NCI-H226 (cell line): ENCODE measurements at regions not wholly inside any gene's neighbourhood (a gene's known extent, or its start where the extent isn't known, plus 50 kb on each side); places are given as distances from the start of the nearest gene placed in this dataset.
A peak's percentile ranks its signal among the peaks of the same experiment; 100 is the strongest.

ENCODE experiments used
- DNase-seq: peaks from one replicate; pipeline ENCODE4 v3.0.0-alpha.2; 2015

GRCh38 chr15:69628256-69629093, 175.9 kb downstream of the RPLP1 start:
- no peak for DNase-seq

DNA sequence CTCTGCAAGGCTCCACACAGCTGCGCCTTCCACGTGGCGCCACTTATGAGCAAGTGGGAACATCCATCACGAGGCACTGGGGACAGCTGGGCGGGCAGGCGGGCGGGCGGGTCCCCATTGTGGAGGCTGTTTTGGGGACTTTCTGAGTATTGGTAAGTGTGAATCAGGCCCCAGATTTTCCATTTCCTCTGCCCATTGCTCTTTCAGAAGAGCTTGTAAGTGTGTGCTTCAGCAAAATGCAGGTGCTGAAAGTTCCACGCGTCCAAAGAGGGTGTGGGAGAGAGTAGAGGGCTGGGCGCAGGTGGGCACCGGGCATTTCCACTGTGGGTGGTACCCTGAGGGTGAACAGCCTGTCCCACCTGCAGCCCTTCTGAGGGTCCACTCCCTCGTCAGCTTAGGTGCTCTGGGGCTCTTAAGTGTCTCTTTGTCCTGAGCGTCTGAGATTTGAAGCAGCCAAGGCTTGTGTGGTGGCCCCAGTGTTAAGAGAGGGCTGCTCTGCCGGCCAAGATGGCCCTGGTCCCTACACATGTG, 177.1 kb downstream of the RPLP1 start:
- no peak for DNase-seq

GRCh38 chr15:69631005-69631404, 178.4 kb downstream of the RPLP1 start:
- no peak for DNase-seq

- DNase-seq, result no peak
Measured at GRCh38 chr15:69631978-69632377, 179.4 kb downstream of the RPLP1 start.

DNA sequence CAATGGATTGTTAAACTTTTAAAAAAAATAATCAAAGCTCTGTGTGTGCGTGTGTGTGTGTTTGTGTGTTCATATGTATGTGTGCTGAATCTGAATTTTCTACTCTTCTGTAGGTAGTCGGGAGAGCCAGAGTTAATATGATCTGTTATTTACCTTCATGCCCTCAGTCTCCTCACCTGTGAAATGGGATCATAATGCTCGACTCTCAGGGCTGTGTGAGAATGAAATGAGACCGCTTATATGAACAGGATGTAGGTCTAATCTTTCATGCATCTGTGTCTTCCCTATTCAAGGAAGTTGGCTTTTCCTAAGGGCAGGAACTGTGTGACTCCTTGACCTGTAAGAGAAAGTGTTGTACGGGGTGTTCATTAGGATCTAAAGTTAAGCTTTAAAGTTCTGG, 182.2 kb downstream of the RPLP1 start:
- no peak for DNase-seq

GRCh38 chr15:69636169-69636915, 183.7 kb downstream of the RPLP1 start:
- DNase-seq, result no peak

DNA sequence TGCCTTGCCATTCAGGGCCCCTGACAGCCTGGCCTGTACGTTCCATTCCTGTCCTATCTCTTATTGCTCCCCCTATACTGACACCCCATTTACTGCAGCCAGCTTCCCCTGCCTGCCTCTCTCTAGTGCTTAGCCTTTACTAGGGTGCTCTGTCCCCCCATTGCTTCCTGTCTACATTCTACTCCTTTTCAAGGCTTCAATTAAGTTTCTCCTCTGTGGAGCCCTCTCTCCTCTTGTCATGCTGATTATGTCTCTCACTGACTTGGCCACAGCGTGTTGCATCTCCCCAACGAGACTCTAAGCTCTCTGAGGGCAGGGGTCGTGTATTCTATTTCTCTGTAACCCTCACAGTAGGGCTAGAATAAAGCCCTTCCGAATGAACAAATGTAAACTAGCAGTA, 185.2 kb downstream of the RPLP1 start:
- DNase-seq, result no peak

GRCh38 chr15:69643476-69643875, 190.9 kb downstream of the RPLP1 start:
- DNase-seq, result no peak

GRCh38 chr15:69643971-69644370, 191.4 kb downstream of the RPLP1 start:
- no peak for DNase-seq

DNA sequence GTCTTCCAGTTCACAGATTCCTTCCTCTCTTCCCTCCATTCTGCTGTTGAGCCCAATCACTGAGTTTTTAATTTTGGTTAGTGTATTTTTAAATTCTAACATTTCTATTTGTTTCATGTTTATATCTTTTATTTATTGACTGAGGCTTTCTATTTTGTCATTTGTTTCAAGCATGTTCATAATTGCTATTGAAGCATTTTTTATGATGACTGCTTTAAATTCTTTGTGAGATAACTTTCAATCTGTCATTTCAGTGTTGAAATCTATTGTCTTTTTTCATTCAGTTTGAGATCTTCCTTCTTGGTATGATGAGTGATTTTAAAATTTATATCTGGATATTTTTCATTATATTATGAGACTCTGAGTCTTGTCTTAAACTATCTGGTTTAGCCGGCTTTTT, 192.3 kb downstream of the RPLP1 start:
- no peak for DNase-seq

GRCh38 chr15:69647142-69647513, 194.5 kb downstream of the RPLP1 start:
- DNase-seq, result no peak

DNA sequence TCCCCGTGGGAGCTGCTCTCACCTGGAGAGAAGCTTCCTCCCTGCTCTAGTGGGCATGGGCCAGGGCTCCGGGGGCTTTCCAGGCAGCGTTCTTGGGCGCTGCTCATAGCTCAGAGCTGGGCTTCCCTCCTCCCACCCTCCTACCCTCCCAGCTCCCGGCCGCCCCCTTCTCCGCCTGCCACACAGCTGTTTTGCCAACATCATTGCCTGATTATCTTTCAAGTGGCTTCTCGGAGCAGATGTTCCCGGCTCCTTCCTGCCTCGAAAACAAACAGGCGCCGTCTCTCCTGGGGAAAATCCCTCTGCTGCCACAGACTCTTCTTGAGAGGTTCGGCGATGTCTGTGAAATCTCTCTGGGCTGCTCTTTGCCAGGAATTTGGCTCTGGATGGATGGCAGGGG, 195.6 kb downstream of the RPLP1 start:
- no peak for DNase-seq

DNA sequence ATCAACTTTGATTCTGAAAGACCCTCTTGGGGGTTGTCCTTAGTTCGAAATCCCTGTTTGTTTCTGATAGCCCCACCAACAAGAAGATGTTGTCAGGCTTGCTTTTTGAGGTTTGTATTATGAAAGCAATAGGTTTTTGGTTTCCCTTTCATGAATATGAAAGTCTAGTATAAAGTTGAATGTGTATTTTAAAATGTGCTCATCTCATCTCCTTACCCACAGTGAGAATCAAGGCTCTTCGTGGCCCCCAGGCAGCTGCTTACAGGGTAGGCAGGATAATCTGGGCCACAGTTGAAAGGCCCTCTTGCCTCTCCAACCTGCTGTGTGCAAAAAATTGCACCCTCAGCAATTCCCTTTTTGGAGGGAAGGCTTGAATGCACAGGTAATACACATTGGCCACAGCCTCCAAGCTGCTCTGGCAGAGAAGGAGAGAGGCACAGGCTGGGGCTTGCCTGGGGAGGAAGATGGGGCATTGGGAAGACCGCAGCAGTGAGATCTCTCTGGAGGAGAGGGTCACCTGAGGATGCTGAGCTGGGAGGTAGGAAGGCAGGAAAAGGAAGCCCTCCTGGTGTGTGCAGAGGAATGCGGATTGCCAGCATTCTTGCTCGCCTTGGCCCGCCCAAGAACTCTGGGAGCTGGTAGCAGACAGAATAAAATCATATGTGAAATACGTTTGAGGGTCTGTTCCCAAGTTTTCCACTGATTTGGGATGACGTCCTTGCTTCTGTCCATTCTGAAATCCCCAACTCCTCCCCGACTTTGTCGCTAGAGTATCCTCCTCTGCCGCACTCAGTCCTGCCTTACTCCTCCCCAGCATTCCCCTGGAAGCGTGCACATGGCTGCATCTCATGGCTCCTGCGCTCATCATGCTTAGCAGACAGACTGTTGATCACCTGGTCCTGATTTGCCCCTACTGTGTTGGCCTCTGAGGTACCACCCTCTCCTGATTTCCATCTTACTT, 196.4 kb downstream of the RPLP1 start:
- DNase-seq, result no peak

DNA sequence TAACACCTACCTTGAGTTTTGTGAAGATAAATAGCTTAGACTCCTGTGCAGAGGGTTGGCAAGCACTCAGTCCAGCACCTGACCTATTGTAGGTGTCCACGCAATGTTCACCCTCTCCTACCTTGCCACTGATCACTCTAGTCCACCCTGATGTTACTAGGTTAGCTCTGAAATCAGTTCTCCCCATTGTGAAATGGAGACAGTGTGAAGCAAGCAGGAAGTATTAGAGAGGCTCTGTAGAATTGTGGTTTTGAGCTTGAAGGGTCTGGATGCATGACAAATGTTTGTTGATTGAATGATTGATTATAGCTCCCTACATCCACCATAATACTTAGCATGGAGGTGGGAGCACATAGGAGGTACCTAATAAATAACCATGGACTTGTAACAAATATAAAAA, 199.7 kb downstream of the RPLP1 start:
- DNase-seq, result no peak

DNA sequence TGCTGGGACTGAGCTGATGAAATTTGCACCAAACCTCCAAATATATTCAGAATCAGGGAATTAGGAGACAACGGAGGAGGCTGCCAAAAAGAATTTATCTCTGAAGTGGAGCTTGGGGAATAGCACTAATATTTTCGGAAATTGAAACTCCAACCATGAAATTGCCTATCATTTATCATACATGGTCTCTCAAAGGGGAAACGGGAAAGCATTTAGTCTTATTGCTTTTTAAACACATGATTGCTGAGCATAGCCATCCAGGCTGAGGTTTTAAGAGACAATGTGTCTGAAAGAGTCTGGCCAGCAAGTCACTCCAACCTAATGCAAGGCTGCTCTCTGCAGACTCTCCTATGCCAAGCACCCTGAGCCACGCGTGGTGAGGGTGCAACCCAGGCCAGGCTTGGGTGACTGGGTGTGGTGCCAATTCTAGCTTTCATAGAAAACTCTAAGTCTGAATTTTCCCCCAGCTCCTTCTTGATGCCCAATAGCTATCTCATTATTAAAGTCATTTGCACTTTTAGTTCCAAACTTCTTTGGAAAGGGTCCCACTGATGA, 200.2 kb downstream of the RPLP1 start:
- DNase-seq, result no peak

GRCh38 chr15:69653306-69653705, 200.7 kb downstream of the RPLP1 start:
- DNase-seq, result no peak

GRCh38 chr15:69653846-69654245, 201.2 kb downstream of the RPLP1 start:
- DNase-seq, result no peak

GRCh38 chr15:69656271-69657030, 203.8 kb downstream of the RPLP1 start:
- no peak for DNase-seq

- no peak for DNase-seq
Measured at GRCh38 chr15:69657626-69658025, 205.0 kb downstream of the RPLP1 start.

GRCh38 chr15:69658411-69658945, 205.9 kb downstream of the RPLP1 start:
- DNase-seq, result no peak

DNA sequence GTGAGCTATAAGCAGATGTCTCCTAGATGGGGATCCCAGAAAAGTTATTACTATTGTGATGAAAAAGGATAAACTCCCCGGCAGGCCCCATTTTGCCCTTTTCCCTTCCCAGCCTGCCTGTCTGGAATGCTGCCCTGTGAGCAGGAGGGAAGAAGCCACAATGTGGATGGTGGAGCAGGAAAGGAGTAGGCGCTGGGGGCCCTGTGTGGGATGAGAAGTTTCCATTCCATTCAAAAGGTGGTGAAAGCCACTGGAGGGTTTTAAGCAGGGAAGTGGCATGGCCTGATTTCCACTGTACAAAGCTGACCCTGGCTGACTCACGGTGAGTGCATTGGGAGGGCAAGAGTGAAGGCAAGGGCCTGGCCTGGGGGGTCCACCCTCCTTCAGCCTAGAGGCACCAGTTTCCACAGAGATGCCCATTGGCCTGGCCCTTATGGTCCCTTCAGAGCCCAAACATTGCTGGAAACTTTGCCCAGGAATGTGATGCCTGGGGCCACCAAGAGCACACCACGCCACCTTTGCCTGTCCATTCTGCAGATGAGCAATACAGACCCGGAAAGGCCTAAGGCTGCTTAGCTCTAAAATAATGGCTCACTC, 206.9 kb downstream of the RPLP1 start:
- DNase-seq, result peak; percentile 12
